ENCODE measurements at regions not wholly inside any gene's neighbourhood (a gene's known extent, or its start where the extent isn't known, plus 50 kb on each side); places are given as distances from the start of the nearest gene placed in this dataset.

GRCh38 chr2:146129231-146129630, 1609.3 kb upstream of the ZEB2 start:
- Mint-ChIP-seq H3K27me3 (ENCODE audit: low read depth) (no peaks in the 10 kb centered on the region), H3K27ac (peak overlapping the region in 1 of 3 experiments; percentile 20; a peak in 1 of 7 replicates), H3K4me1 (peaks cover 3 to 5% of the 10 kb centered on the region in 2 experiments; a peak in 3 of 4 replicates), H3K9me3 (peaks cover 0 to 3% of the 10 kb centered on the region in 2 experiments; a peak in 2 of 5 replicates), H3K4me3 (no peak overlapping the region), H3K36me3 (ENCODE audit: insufficient read depth in 1 of 3, low read depth in 3 of 3) (peaks cover 0 to 6% (median 4%) of the 10 kb centered on the region in 3 experiments; a peak in 4 of 7 replicates)
- Histone ChIP-seq H2BK12ac (ENCODE audit: insufficient read length, low read depth, low read length) (no peak overlapping the region), H3K9ac (ENCODE audit: extremely low read depth, insufficient read length, low read length) (no peak overlapping the region), H3K4ac (ENCODE audit: low read depth, low read length) (no peak overlapping the region), H2BK15ac (ENCODE audit: low read depth, low read length) (no peak overlapping the region), H4K91ac (ENCODE audit: insufficient read length, low read depth, low read length) (no peak overlapping the region), H4K20me1 (ENCODE audit: control insufficient read depth, insufficient read depth, insufficient read length) (no peaks in the 10 kb centered on the region), H4K5ac (ENCODE audit: insufficient read length, low read depth, low read length) (no peak overlapping the region), H3K18ac (ENCODE audit: insufficient read length, low read depth, low read length) (no peak overlapping the region), H4K8ac (replicated peaks; ENCODE audit: insufficient read length, low read depth, low read length) (no peak overlapping the region), H2BK20ac (ENCODE audit: low read depth, low read length, poor library complexity, severe bottlenecking) (no peak overlapping the region), H2AFZ (ENCODE audit: low read length) (no peak overlapping the region), H3K79me2 (ENCODE audit: insufficient read depth, low read length) (no peaks in the 10 kb centered on the region), H3K14ac (ENCODE audit: insufficient read depth, low read length) (no peak overlapping the region), H3K23me2 (ENCODE audit: insufficient read length, low read depth, low read length, poor library complexity, severe bottlenecking) (no peaks in the 10 kb centered on the region), H3K4me1 (ENCODE audit: insufficient read depth, low read length) (no peaks in the 10 kb centered on the region), H2BK5ac (ENCODE audit: insufficient read length, low read length) (no peak overlapping the region), H3K4me2 (ENCODE audit: insufficient read depth, insufficient read length, low read length) (no peak overlapping the region), H2AK5ac (ENCODE audit: insufficient read length, low read length) (no peak overlapping the region), H3K9me3 (ENCODE audit: control insufficient read depth, low read depth, low read length) (no peaks in the 10 kb centered on the region), H3K27ac (ENCODE audit: insufficient read length, low read depth, low read length) (no peak overlapping the region), H3T11ph (ENCODE audit: low read length) (no peak overlapping the region), H3K23ac (ENCODE audit: insufficient read length, low read depth, low read length) (no peak overlapping the region), H3K79me1 (ENCODE audit: insufficient read depth, low read depth, low read length, poor library complexity, severe bottlenecking) (no peaks in the 10 kb centered on the region), H3K56ac (ENCODE audit: insufficient read length, low read depth, low read length) (no peak overlapping the region), H3K27me3 (ENCODE audit: insufficient read depth, low read length) (no peaks in the 10 kb centered on the region), H2BK120ac (ENCODE audit: low read depth, low read length, poor library complexity, severe bottlenecking) (no peak overlapping the region)
- TF ChIP-seq CTCF (conservative IDR thresholded peaks at IDR 0.05): no peak
- no peak for DNase-seq
- no CpG with 5 or more reads among the region's 2 CpGs for WGBS (ENCODE audit: extremely low coverage, insufficient read length, low lambda C conversion rate)
